Progenitor cell of endocrine pancreas (in vitro differentiated cells): ENCODE measurements at regions not wholly inside any gene's neighbourhood (a gene's known extent, or its start where the extent isn't known, plus 50 kb on each side); places are given as distances from the start of the nearest gene placed in this dataset.

Experiments used
- DNase-seq: peaks from one replicate; pipeline ENCODE4 v3.0.0; 2021; ENCODE audit warnings: low spot score; ENCODE audit not compliant: unreplicated experiment
- H3K27ac Mint-ChIP-seq: 2 replicates; pipeline ENCODE4 v1.8.0; 2021; ENCODE audit warnings: mild to moderate bottlenecking, moderate library complexity, mixed read lengths
- H3K27me3 Mint-ChIP-seq: 2 replicates; pipeline ENCODE4 v1.8.0; 2021; ENCODE audit warnings: mixed read lengths
- H3K36me3 Mint-ChIP-seq: 2 replicates; pipeline ENCODE4 v1.8.0; 2022; ENCODE audit warnings: mixed read lengths; ENCODE audit not compliant: insufficient read depth
- H3K4me1 Mint-ChIP-seq: 2 replicates; pipeline ENCODE4 v1.8.0; 2021; ENCODE audit warnings: low read depth, mixed read lengths
- H3K4me3 Mint-ChIP-seq: 2 replicates; pipeline ENCODE4 v1.8.0; 2021; ENCODE audit warnings: low read depth, mild to moderate bottlenecking, moderate library complexity, mixed read lengths
- H3K9me3 Mint-ChIP-seq: 2 replicates; pipeline ENCODE4 v1.8.0; 2021; ENCODE audit warnings: low read depth, mixed read lengths
- CTCF ChIP-seq: fragments of 200-600 bp; sonication (generic); IDR thresholded peaks from one replicate; pipeline ENCODE4 v1.5.0; 2021; ENCODE audit warnings: antibody characterized with exemption, mild to moderate bottlenecking; ENCODE audit not compliant: unreplicated experiment

GRCh38 chr12:91413581-91414546 is 231.2 kb upstream of the DCN start:
- H3K4me3 Mint-ChIP-seq, result no peak overlapping the region
- DNase-seq, result no peak
- H3K36me3 Mint-ChIP-seq, result no peaks in the 10 kb centered on the region
- no peak for TF ChIP-seq CTCF
- H3K27ac Mint-ChIP-seq, result no peak overlapping the region
- no peaks in the 10 kb centered on the region for H3K9me3 Mint-ChIP-seq
- peaks cover 2% of the 10 kb centered on the region for H3K4me1 Mint-ChIP-seq
- no peaks in the 10 kb centered on the region for H3K27me3 Mint-ChIP-seq

- no peak for TF ChIP-seq CTCF
- Mint-ChIP-seq H3K4me3 (no peak overlapping the region), H3K27ac (no peak overlapping the region), H3K27me3 (no peaks in the 10 kb centered on the region), H3K36me3 (no peaks in the 10 kb centered on the region), H3K4me1 (no peaks in the 10 kb centered on the region), H3K9me3 (no peaks in the 10 kb centered on the region)
- no peak for DNase-seq
Observed at GRCh38 chr12:91406920-91407341, 224.3 kb upstream of the DCN start.

GRCh38 chr12:91404441-91404840 is 221.8 kb upstream of the DCN start:
- no peak for DNase-seq
- H3K36me3 Mint-ChIP-seq, result no peaks in the 10 kb centered on the region
- no peak overlapping the region for H3K27ac Mint-ChIP-seq
- H3K27me3 Mint-ChIP-seq, result no peaks in the 10 kb centered on the region
- H3K9me3 Mint-ChIP-seq, result no peaks in the 10 kb centered on the region
- no peak overlapping the region for H3K4me3 Mint-ChIP-seq
- no peak for TF ChIP-seq CTCF
- H3K4me1 Mint-ChIP-seq, result no peaks in the 10 kb centered on the region

- H3K4me1 Mint-ChIP-seq, result no peaks in the 10 kb centered on the region
- H3K36me3 Mint-ChIP-seq, result no peaks in the 10 kb centered on the region
- H3K9me3 Mint-ChIP-seq, result no peaks in the 10 kb centered on the region
- no peak overlapping the region for H3K4me3 Mint-ChIP-seq
- no peak for TF ChIP-seq CTCF
- H3K27ac Mint-ChIP-seq, result no peak overlapping the region
- no peak for DNase-seq
- H3K27me3 Mint-ChIP-seq, result no peaks in the 10 kb centered on the region
Observed at GRCh38 chr12:91401190-91401589, 218.6 kb upstream of the DCN start.

- DNase-seq, result no peak
- no peaks in the 10 kb centered on the region for H3K36me3 Mint-ChIP-seq
- H3K4me1 Mint-ChIP-seq, result no peaks in the 10 kb centered on the region
- H3K27ac Mint-ChIP-seq, result no peak overlapping the region
- H3K4me3 Mint-ChIP-seq, result no peak overlapping the region
- H3K27me3 Mint-ChIP-seq, result no peaks in the 10 kb centered on the region
- H3K9me3 Mint-ChIP-seq, result peaks cover 6% of the 10 kb centered on the region
- TF ChIP-seq CTCF, result no peak
Observed at GRCh38 chr12:91400271-91400670, 217.7 kb upstream of the DCN start.
